SJCRH30 (cell line): ENCODE measurements at regions not wholly inside any gene's neighbourhood (a gene's known extent, or its start where the extent isn't known, plus 50 kb on each side); places are given as distances from the start of the nearest gene placed in this dataset.

Experiments used
- DNase-seq, 2 experiments: peaks; one replicate each; pipeline ENCODE4 v3.0.0-alpha.2; 2015 to 2020
- H3K27ac ChIP-seq: fragments of 250-450 bp; sonication (Bioruptor Pico); 2 replicates; pipeline ENCODE4 v1.5.1; 2020; ENCODE audit warnings: mild to moderate bottlenecking, moderate library complexity
- H3K27me3 ChIP-seq: fragments of 250-450 bp; sonication (Bioruptor Pico); 2 replicates; pipeline ENCODE4 v1.5.1; 2020; ENCODE audit warnings: mild to moderate bottlenecking, moderate library complexity
- H3K36me3 ChIP-seq: fragments of 250-450 bp; sonication (Bioruptor Pico); 2 replicates; pipeline ENCODE4 v1.5.1; 2020; ENCODE audit warnings: mild to moderate bottlenecking, moderate library complexity
- H3K4me1 ChIP-seq: fragments of 250-450 bp; sonication (Bioruptor Pico); 2 replicates; pipeline ENCODE4 v1.5.1; 2020; ENCODE audit warnings: mild to moderate bottlenecking, moderate library complexity
- H3K4me3 ChIP-seq: fragments of 250-450 bp; sonication (Bioruptor Pico); 2 replicates; pipeline ENCODE4 v1.5.1; 2020; ENCODE audit warnings: mild to moderate bottlenecking, moderate library complexity
- H3K9me3 ChIP-seq: fragments of 250-450 bp; sonication (Bioruptor Pico); replicated peaks from 2 replicates; pipeline ENCODE4 v1.5.1; 2020; ENCODE audit warnings: mild to moderate bottlenecking, moderate library complexity

GRCh38 chr4:136740326-136740725, 792.0 kb downstream of the PCDH18 start:
- no peaks in the 10 kb centered on the region for H3K36me3 ChIP-seq
- H3K4me3 ChIP-seq, result no peak overlapping the region
- H3K27ac ChIP-seq, result no peak overlapping the region
- no peaks in the 10 kb centered on the region for H3K27me3 ChIP-seq
- no peaks in the 10 kb centered on the region for H3K4me1 ChIP-seq
- H3K9me3 ChIP-seq, result no peaks in the 10 kb centered on the region
- no peak for DNase-seq

DNA sequence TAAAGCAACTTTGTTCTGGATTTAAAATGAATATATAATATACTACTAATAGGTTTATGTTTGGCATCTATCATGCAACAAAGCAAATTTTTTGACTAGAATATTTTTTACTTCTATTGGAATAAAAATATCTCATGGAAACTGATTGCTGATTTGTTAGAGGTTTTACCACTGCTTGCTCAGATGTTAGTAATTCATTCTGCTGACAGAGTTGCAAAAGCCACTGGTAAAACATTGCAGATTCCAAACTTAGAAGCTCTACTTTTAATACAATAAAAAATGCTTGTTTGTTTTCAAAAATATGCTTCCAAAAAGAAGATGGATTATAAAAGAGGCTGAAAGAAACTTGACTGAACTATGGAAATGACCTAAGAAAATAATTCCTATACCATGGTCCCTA, 795.2 kb downstream of the PCDH18 start:
- DNase-seq, result no peak
- Histone ChIP-seq H3K27me3 (no peaks in the 10 kb centered on the region), H3K36me3 (no peaks in the 10 kb centered on the region), H3K4me3 (no peak overlapping the region), H3K9me3 (no peaks in the 10 kb centered on the region), H3K4me1 (no peaks in the 10 kb centered on the region), H3K27ac (no peak overlapping the region)

- H3K9me3 ChIP-seq, result no peaks in the 10 kb centered on the region
- H3K27me3 ChIP-seq, result no peaks in the 10 kb centered on the region
- no peak overlapping the region for H3K27ac ChIP-seq
- no peaks in the 10 kb centered on the region for H3K36me3 ChIP-seq
- no peak for DNase-seq
- H3K4me3 ChIP-seq, result no peak overlapping the region
- H3K4me1 ChIP-seq, result no peaks in the 10 kb centered on the region
These were observed 801.3 kb downstream of the PCDH18 start for GRCh38 chr4:136731025-136731424.

DNA sequence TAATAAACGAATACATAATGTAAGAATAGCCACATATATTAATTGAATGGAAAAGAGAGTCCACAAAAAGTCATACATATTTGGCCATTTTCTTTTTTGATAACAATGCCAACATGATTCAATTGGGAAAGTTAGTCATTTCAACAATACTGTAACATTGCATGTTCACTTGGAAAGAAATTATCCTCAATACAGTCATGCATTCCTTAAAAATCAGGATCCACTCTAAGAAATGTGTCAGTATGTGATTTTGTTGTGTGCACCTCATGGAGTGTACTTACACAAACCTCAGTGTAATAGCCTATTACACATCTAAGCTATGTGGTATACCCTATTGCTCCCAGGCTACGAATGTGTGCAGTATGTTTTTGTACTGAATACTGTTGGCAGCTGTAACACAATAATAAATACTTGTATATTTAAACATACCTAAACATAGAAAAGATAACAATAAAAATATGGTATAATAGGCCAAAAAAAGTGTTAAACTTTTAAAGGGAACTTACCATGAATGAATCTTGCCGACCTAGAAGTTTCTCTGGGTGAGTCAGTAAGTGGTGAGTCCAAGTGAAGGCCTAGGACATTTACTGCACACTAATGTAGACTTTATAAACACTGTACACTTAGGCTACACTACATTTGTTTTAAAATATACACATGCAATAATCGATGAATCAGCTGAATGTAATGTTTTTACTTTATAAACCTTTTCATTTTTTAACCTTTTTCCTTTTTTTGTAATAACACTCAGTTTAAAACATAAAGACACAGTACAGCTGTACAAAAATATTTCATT, 806.8 kb downstream of the PCDH18 start:
- no peak for DNase-seq

GRCh38 chr4:136713140-136713539, 819.2 kb downstream of the PCDH18 start:
- Histone ChIP-seq H3K9me3 (no peaks in the 10 kb centered on the region), H3K36me3 (no peaks in the 10 kb centered on the region), H3K27ac (no peak overlapping the region), H3K4me3 (no peak overlapping the region), H3K27me3 (no peaks in the 10 kb centered on the region), H3K4me1 (no peaks in the 10 kb centered on the region)
- peak in 1 of 2 experiments; percentile 14 for DNase-seq

More for the DNA sequence above, 806.8 kb downstream of the PCDH18 start:
- H3K9me3 ChIP-seq, result no peaks in the 10 kb centered on the region
- no peaks in the 10 kb centered on the region for H3K36me3 ChIP-seq
- H3K4me3 ChIP-seq, result no peak overlapping the region
- no peaks in the 10 kb centered on the region for H3K27me3 ChIP-seq
- no peaks in the 10 kb centered on the region for H3K4me1 ChIP-seq
- no peak overlapping the region for H3K27ac ChIP-seq

DNA sequence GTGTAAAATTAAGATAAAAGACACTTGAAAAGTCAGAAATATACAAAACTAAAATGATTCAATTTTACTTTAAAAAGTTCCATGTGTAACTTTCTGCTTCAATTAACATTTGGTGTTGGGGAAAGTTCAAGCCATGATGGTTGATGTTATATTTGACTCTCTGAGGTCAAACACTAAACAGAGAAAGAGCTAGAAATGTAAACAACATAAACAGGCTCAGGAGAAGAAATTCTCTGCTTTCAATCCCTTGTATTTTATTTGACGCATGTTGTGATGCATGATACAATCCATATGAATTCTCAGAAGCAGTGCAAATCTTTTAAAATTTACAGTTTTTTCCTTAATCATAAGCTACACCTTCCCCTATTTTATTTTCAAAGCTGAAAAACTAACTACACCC, 822.4 kb downstream of the PCDH18 start:
- Histone ChIP-seq H3K27ac (no peak overlapping the region), H3K36me3 (no peaks in the 10 kb centered on the region), H3K9me3 (no peaks in the 10 kb centered on the region), H3K4me3 (no peak overlapping the region), H3K4me1 (no peaks in the 10 kb centered on the region), H3K27me3 (no peaks in the 10 kb centered on the region)
- no peak for DNase-seq

GRCh38 chr4:136706942-136707341, 825.4 kb downstream of the PCDH18 start:
- Histone ChIP-seq H3K27ac (no peak overlapping the region), H3K9me3 (no peaks in the 10 kb centered on the region), H3K4me3 (no peak overlapping the region), H3K4me1 (no peaks in the 10 kb centered on the region), H3K36me3 (no peaks in the 10 kb centered on the region), H3K27me3 (no peaks in the 10 kb centered on the region)
- no peak for DNase-seq

DNA sequence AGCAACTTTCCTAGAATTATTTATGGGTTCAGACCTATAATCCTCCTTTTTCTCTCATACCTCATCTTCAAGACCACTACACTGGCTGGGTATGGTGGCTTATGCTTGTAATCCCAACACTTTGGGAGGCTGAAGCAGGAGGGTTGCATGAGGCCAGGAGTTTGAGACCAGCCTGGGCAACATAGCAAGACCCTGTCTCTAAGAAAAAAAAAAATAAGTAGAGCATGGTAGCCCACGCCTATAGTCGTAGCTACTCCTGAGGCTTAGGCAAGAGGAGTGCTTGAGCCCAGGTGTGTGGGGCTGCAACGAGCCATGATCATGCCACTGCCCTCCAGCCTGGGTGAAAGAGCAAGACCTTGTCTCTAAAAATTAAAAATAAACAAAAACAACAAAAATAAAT, 832.4 kb downstream of the PCDH18 start:
- Histone ChIP-seq H3K36me3 (no peaks in the 10 kb centered on the region), H3K4me3 (no peak overlapping the region), H3K27ac (no peak overlapping the region), H3K9me3 (no peaks in the 10 kb centered on the region), H3K27me3 (no peaks in the 10 kb centered on the region), H3K4me1 (no peaks in the 10 kb centered on the region)
- DNase-seq, result no peak

DNA sequence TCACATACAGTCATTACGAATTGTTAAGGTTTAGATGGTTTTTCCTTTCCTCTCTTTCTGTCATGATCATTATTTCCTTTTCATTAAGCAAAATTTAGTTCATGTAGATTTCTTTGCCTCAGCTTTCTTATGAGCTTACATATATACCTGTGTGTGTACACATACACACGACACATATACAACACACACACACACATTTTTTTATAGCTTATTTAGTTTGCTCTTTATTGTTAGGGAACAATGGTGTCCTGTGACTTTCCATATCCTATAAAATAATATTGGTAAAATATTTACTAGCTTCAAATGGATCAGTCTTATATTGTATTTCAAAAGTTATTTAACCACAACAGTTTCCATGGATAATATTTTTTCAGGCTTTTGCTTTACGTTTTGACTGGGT, 840.7 kb downstream of the PCDH18 start:
- DNase-seq, result no peak

GRCh38 chr4:136690360-136690759, 841.9 kb downstream of the PCDH18 start:
- Histone ChIP-seq H3K27me3 (no peaks in the 10 kb centered on the region), H3K4me1 (peaks cover 28% of the 10 kb centered on the region), H3K27ac (peak overlapping the region; percentile 93), H3K36me3 (no peaks in the 10 kb centered on the region), H3K9me3 (0 out of 2 replicates have a peak, but pooled peaks cover 3% of the 10 kb centered on the region), H3K4me3 (no peak overlapping the region)
- DNase-seq, result peak; percentile 36 to 74

More for the DNA sequence above, 840.7 kb downstream of the PCDH18 start:
- H3K4me3 ChIP-seq, result no peak overlapping the region
- H3K27ac ChIP-seq, result peak overlapping the region; percentile 93
- no peaks in the 10 kb centered on the region for H3K27me3 ChIP-seq
- 0 out of 2 replicates have a peak, but pooled peaks cover 3% of the 10 kb centered on the region for H3K9me3 ChIP-seq
- H3K36me3 ChIP-seq, result no peaks in the 10 kb centered on the region
- H3K4me1 ChIP-seq, result peaks cover 28% of the 10 kb centered on the region

GRCh38 chr4:136687596-136687995, 844.7 kb downstream of the PCDH18 start:
- Histone ChIP-seq H3K27me3 (no peaks in the 10 kb centered on the region), H3K9me3 (0 out of 2 replicates have a peak, but pooled peaks cover 3% of the 10 kb centered on the region), H3K4me3 (no peak overlapping the region), H3K36me3 (no peaks in the 10 kb centered on the region), H3K27ac (no peak overlapping the region), H3K4me1 (peaks cover 28% of the 10 kb centered on the region)
- no peak for DNase-seq

DNA sequence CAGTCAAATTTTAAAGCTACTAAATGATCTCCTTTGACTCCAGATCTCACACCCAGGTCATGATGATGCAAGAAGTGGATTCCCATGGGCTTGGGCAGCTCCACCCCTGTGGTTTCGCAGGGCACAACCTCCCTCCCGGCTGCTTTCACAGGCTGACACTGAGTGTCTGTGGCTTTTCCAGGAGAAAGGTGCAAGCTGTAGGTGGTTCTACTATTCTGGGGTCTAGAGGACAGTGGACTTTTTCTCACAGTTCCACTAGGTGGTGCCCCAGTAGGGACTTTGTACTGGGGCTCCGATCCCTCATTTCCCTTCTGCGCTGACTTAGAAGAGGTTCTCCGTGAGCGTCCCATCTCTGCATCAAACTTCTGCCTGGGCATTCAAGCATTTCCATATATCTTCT, 845.2 kb downstream of the PCDH18 start:
- Histone ChIP-seq H3K27me3 (no peaks in the 10 kb centered on the region), H3K36me3 (no peaks in the 10 kb centered on the region), H3K4me1 (peaks cover 29% of the 10 kb centered on the region), H3K4me3 (no peak overlapping the region), H3K27ac (no peak overlapping the region), H3K9me3 (0 out of 2 replicates have a peak, but pooled peaks cover 3% of the 10 kb centered on the region)
- no peak for DNase-seq

- no peak for DNase-seq
- Histone ChIP-seq H3K27ac (peak overlapping the region; percentile 28), H3K36me3 (no peaks in the 10 kb centered on the region), H3K4me3 (no peak overlapping the region), H3K4me1 (peaks cover 27% of the 10 kb centered on the region), H3K9me3 (no peaks in the 10 kb centered on the region), H3K27me3 (no peaks in the 10 kb centered on the region)
These were observed 851.5 kb downstream of the PCDH18 start for GRCh38 chr4:136680761-136681160.

GRCh38 chr4:136680271-136680670, 852.0 kb downstream of the PCDH18 start:
- no peak overlapping the region for H3K4me3 ChIP-seq
- H3K4me1 ChIP-seq, result peaks cover 27% of the 10 kb centered on the region
- DNase-seq, result peak; percentile 73 to 89
- H3K36me3 ChIP-seq, result no peaks in the 10 kb centered on the region
- no peaks in the 10 kb centered on the region for H3K9me3 ChIP-seq
- H3K27ac ChIP-seq, result peak overlapping the region; percentile 28
- H3K27me3 ChIP-seq, result no peaks in the 10 kb centered on the region

GRCh38 chr4:136670265-136670664, 862.0 kb downstream of the PCDH18 start:
- no peak overlapping the region for H3K4me3 ChIP-seq
- no peaks in the 10 kb centered on the region for H3K9me3 ChIP-seq
- no peak overlapping the region for H3K27ac ChIP-seq
- no peak for DNase-seq
- no peaks in the 10 kb centered on the region for H3K36me3 ChIP-seq
- no peaks in the 10 kb centered on the region for H3K27me3 ChIP-seq
- no peaks in the 10 kb centered on the region for H3K4me1 ChIP-seq

- no peak for DNase-seq
These were observed 867.3 kb downstream of the PCDH18 start for GRCh38 chr4:136664988-136665387.

More at GRCh38 chr4:136664988-136665387, 867.3 kb downstream of the PCDH18 start:
- H3K4me3 ChIP-seq, result no peak overlapping the region
- no peak overlapping the region for H3K27ac ChIP-seq
- no peaks in the 10 kb centered on the region for H3K4me1 ChIP-seq
- H3K9me3 ChIP-seq, result peaks cover 7% of the 10 kb centered on the region; the same call in 1 of the 2 replicates
- H3K36me3 ChIP-seq, result no peaks in the 10 kb centered on the region
- no peaks in the 10 kb centered on the region for H3K27me3 ChIP-seq
